ENCODE measurements at regions not wholly inside any gene's neighbourhood (a gene's known extent, or its start where the extent isn't known, plus 50 kb on each side); places are given as distances from the start of the nearest gene placed in this dataset.
"Not testable (repeated sequence)": the region's sequence is repeated elsewhere in the genome, so short reads cannot be mapped to it uniquely, and the experiment has no call there.

GRCh38 chr10:128178302-128178958 lies 52.2 kb upstream of the MKI67 start:
- peak; percentile 34 for DNase-seq

DNA sequence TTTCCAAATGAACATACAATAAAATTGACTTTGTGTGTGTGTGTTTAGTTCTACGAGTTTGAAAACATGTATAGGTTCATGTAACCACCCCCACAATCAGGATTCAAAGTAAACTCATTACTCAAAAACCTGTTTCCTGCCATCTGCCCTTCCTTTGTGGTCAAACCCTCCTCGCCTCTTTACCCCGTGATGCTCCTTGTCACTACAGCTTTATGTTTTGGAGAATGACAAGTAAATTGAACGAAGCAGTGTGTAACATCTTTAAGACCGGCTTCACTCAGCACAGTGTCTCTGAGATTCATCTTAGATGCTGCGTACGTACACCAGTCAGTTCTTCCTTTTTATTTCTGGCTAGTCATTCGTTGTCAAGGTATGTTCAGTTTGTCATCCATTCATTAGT lies 54.6 kb upstream of the MKI67 start:
- DNase-seq, result no peak

DNA sequence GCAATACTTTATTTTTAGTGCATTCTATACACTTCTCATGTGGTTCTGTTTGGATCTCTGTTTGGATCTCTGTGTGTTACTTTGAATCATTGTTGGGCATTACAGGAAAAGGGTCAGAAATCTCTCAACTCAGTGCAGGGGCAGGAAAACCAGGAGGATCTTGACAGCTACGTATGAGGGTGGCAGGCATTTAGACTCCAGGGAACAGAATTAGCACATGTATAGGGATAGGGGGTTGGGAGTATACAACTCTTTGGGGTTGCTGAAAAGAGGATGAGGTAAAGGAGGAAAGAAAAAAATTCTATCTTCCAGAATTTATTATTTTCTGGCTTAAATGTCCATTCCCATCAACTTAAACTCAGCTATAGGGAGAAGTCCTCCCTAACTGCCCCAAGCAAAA lies 59.4 kb upstream of the MKI67 start:
- no peak for DNase-seq

GRCh38 chr10:128186959-128187787 lies 61.0 kb upstream of the MKI67 start:
- DNase-seq, result no peak

DNA sequence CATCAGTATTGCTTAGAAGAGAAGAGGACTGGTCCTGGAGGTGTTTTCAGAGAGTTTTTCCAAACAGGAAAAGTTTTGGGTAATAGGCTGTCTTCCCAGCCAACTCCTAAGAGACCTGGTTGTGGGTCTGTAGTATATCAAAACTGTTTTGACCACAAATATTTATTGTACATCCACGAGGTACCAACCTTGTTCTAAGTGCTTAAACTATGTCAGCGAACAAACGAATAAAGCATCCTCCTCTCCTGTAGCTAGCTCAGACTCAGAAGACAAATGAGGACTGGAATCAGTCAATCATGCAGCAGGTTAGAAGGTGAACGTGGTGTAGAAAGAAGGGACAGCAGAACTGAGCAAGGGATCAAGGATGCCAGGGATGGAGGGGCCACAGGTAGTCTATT lies 61.6 kb upstream of the MKI67 start:
- no peak for DNase-seq

DNA sequence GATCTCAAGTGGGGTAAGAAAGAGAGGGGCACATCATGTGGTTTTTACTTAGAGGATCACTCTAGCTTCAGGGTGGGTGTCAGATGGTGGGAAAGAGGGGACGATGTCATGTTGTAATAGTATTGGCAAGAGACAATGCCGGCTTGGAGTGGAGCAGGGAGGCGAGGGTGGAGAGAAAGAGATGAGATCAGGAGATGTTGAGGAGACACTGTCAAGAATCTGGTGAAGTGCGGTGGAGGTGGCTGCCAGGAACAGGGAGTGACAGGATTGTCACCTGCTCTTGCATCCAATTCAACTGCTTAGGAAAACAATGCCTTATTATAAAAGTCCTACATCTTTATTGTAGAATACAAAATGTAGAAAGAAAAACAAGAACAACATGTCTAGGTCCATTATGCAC lies 63.0 kb upstream of the MKI67 start:
- no peak for DNase-seq

- DNase-seq, result no peak
These were observed 65.6 kb upstream of the MKI67 start for GRCh38 chr10:128191847-128192246.

DNA sequence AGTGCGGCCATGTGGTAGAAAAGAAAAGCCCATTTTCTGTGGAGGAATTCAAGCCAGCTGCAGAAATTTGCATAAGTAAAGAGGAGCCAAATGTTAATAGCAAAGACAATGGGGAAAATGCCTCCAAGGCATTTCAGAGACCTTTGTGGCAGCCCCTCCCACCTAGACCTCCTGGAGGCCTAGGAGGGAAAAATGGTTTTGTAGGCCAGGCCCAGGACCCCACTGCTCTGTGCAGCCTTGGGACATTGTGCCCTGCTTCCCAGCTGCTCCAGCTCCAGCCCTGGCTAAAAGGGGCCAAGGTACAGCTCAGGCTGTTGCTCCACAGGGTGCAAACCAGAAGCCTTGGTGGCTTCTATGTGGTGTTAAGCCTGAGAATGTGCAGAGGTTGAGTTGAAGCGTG lies 75.6 kb upstream of the MKI67 start:
- DNase-seq, result not testable (repeated sequence)

DNA sequence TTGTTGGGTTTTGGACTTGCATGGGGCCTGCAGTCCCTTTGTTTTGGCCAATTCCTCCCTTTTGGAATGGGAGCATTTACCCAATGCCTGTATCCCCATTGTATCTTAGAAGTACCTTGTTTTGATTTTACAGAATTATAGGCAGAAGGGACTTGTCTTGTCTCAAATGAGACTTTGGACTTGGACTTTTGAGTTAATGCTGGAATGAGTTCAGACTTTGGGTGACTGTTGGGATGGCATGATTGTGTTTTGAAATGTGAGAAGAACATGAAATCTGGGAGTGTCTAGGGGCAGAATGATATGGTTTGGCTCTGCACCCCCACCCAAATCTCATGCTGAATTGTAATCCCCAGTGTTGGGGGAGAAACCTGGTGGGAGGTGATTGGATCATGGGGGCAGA lies 76.8 kb upstream of the MKI67 start:
- DNase-seq, result no peak

DNA sequence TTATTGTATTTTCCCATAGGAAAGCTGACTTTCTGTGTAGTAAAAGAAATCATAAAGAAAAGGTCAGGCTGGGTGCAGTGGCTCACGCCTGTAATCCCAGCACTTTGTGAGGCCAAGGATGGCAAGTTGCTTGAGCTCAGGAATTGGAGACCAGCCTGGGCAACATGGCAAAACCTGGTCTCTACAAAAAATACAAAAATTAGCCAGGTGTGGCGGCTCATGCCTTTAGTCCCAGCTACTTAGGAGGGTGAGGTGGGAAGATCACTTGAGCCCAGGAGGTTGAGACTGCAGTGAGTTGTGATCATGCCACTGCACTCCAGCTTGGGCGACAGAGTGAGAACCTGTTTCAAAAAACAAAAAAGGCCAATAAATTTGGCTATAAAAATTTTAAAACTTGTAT lies 79.4 kb upstream of the MKI67 start:
- DNase-seq, result not testable (repeated sequence)

DNA sequence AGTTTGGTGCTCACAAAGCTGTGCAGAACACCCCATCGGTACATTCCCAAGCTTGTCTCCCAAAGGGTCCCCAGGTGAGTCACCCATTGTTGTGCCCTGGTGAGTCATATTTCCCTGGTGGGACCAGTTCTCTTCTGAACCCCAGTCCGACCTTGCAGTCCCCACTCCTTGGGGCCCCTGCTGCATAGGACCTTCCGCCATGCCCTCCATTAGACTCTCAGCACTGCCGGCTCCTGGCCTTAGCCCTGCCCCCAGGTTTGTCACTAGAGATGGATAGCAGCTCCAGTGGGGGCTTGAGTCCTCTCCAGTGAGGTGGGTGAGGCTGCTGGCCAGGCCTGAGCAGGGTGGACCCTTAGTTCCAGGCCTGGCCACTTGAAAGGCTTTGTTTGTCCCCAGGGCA lies 80.5 kb upstream of the MKI67 start:
- DNase-seq, result no peak

DNA sequence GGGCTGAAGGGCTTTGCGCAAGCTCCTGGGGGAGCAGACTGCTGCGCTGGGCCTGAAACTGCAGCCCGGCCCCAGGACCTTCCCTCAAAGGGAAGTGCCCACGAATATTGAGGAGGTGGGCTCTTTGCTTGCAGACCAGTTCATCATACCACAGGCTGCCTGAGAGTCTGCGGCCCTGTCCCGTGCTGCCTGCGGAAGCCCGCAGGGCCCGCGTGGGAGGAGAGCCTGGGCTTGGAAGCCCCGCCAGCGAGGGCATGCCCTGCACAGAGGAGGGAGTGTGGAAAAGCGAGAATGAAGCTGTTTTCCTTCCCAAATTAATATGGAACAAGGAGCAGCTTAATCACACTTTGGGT lies 83.6 kb upstream of the MKI67 start:
- no peak for DNase-seq

- DNase-seq, result peak; percentile 28
These were observed 84.2 kb upstream of the MKI67 start for GRCh38 chr10:128210215-128211063.

- DNase-seq, result no peak
These were observed 84.9 kb upstream of the MKI67 start for GRCh38 chr10:128211064-128211504.

GRCh38 chr10:128211953-128212727 lies 85.9 kb upstream of the MKI67 start:
- DNase-seq, result peak; percentile 61

- DNase-seq, result no peak
These were observed 86.9 kb upstream of the MKI67 start for GRCh38 chr10:128213156-128213555.

- no peak for DNase-seq
These were observed 89.5 kb upstream of the MKI67 start for GRCh38 chr10:128215733-128216132.

DNA sequence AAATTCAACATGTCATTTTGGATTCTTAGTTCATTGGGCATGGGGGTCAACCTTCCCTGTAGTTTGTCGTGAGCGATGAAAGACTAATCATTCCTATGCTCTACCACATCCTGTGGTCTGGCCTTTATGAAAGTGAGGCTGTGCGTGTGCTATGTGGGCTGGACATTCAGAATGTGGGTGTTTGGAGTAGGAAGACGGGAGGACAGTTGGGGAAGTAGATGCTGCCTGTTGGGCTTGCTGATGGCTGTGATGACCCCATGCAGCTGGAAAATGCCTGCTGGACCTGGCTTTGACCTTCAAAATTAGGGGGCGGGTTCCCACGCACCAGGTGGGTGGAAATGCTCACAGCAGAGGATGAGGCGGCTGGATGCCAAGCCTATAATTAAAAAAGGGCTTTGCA lies 90.9 kb upstream of the MKI67 start:
- DNase-seq, result no peak

GRCh38 chr10:128218161-128218560 lies 91.9 kb upstream of the MKI67 start:
- DNase-seq, result no peak

- DNase-seq, result no peak
These were observed 93.1 kb upstream of the MKI67 start for GRCh38 chr10:128219295-128219694.

DNA sequence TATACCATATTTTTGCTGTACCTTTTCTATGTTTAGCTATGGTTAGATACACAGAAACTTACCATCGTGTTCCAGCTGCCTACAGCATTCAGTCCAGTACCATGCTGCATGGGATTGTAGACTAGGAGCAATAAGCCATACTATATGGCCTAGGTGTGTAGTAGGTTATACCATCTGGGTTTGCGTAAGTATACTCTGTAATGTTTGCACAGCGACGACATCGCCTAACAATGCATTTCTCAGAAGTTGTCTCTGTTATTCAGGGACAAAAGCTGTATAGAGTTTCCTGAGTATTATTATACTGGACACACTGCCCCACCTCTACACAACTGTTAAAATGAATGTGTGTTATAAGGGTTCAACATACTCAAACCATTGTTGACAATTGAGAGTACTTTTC lies 93.8 kb upstream of the MKI67 start:
- DNase-seq, result no peak

GRCh38 chr10:128221117-128221516 lies 94.9 kb upstream of the MKI67 start:
- DNase-seq, result no peak

GRCh38 chr10:128221807-128222206 lies 95.6 kb upstream of the MKI67 start:
- no peak for DNase-seq

Measured in EL (cell line).